Kidney tubule cell (primary cell): ENCODE measurements at regions not wholly inside any gene's neighbourhood (a gene's known extent, or its start where the extent isn't known, plus 50 kb on each side); places are given as distances from the start of the nearest gene placed in this dataset.

ENCODE experiments used
- DNase-seq: peaks from one replicate; pipeline ENCODE4 v3.0.0-alpha.2; 2018; ENCODE audit warnings: low spot score

- DNase-seq: no peak
These were observed 415.6 kb downstream of the IRX2 start for GRCh38 chr5:2335733-2336515.

- no peak for DNase-seq
These were observed 416.2 kb downstream of the IRX2 start for GRCh38 chr5:2335125-2335732.

- DNase-seq: peak; percentile 13
These were observed 416.8 kb downstream of the IRX2 start for GRCh38 chr5:2334719-2335118.

- DNase-seq: no peak
These were observed 418.2 kb downstream of the IRX2 start for GRCh38 chr5:2333291-2333690.

- no peak for DNase-seq
These were observed 419.0 kb downstream of the IRX2 start for GRCh38 chr5:2332521-2332920.

GRCh38 chr5:2330325-2331130, 420.9 kb downstream of the IRX2 start:
- DNase-seq: no peak

- no peak for DNase-seq
These were observed 421.7 kb downstream of the IRX2 start for GRCh38 chr5:2329741-2330140.

- no peak for DNase-seq
These were observed 424.9 kb downstream of the IRX2 start for GRCh38 chr5:2326601-2327000.

- no peak for DNase-seq
These were observed 426.7 kb downstream of the IRX2 start for GRCh38 chr5:2324788-2325187.

- DNase-seq: no peak
These were observed 430.9 kb downstream of the IRX2 start for GRCh38 chr5:2320611-2321010.

GRCh38 chr5:2317540-2317939, 433.9 kb downstream of the IRX2 start:
- no peak for DNase-seq

- no peak for DNase-seq
These were observed 429.1 kb upstream of the IRX4 start for GRCh38 chr5:2311851-2312250.

- no peak for DNase-seq
These were observed 428.2 kb upstream of the IRX4 start for GRCh38 chr5:2310946-2311345.

- DNase-seq: no peak
These were observed 424.9 kb upstream of the IRX4 start for GRCh38 chr5:2307631-2308030.

- no peak for DNase-seq
These were observed 424.0 kb upstream of the IRX4 start for GRCh38 chr5:2306711-2307110.

- no peak for DNase-seq
These were observed 420.8 kb upstream of the IRX4 start for GRCh38 chr5:2303431-2304100.

- no peak for DNase-seq
These were observed 419.4 kb upstream of the IRX4 start for GRCh38 chr5:2302169-2302568.

- DNase-seq: no peak
These were observed 418.3 kb upstream of the IRX4 start for GRCh38 chr5:2300861-2301574.

- no peak for DNase-seq
These were observed 417.7 kb upstream of the IRX4 start for GRCh38 chr5:2300421-2300820.

GRCh38 chr5:2299388-2300220, 416.9 kb upstream of the IRX4 start:
- no peak for DNase-seq

GRCh38 chr5:2298781-2299180, 416.1 kb upstream of the IRX4 start:
- DNase-seq: no peak
